HG03354 (cell line): ENCODE measurements at regions not wholly inside any gene's neighbourhood (a gene's known extent, or its start where the extent isn't known, plus 50 kb on each side); places are given as distances from the start of the nearest gene placed in this dataset.

ENCODE experiments used
- ATAC-seq: cut with Tn5 transposase; IDR thresholded peaks from one replicate; pipeline ENCODE4 v1.9.1; 2021; ENCODE audit warnings: mild to moderate bottlenecking; ENCODE audit not compliant: unreplicated experiment, poor library complexity, severe bottlenecking

DNA sequence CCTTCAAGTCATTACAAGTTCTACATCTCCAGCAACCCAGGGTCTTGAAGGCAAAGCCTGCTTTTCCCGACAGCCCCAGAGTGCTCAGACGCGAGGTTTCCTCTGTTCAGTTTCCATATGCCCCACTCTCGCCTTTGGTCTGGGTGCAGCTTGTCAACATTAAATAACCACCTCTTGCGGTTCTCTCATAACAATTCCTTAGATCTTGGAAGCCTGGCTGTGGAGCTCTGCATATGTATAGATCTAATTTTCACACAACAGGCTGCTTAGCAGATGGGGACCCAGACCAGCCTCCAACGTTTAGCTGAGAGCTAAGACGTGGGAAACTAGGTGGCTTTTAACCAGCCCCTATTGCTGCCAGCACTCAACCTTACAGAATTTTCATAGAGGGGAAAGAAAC is 295.5 kb downstream of the RPLP1 start:
- no peak for ATAC-seq

DNA sequence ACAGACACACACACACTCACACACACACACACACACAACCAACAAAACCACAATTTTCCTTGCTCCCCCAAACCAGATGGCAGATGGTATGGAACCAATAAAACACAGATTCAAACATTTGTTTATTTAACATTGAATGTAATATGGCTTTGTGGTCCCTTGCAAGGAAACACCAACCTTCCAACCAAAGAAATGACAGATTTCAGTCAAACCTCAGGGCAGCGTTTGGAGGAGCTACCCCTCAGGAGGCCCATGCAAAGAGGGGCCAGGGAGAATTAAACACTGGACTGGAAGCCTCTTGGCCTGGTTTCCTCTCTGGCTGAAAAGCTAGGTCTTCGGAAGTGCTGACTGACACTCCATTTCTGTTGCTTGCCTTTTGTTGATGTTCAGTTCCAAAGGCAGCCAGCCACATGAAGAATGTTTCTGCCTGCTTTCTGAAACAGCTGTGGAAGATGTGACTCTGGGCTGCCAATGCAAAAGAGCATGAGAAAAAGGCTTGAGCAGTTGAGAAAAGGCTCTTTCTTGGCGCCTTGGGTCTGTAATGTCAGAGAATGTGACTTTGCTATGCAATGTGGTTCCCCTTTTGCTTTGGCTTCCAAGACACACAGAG is 296.1 kb downstream of the RPLP1 start:
- no peak for ATAC-seq

DNA sequence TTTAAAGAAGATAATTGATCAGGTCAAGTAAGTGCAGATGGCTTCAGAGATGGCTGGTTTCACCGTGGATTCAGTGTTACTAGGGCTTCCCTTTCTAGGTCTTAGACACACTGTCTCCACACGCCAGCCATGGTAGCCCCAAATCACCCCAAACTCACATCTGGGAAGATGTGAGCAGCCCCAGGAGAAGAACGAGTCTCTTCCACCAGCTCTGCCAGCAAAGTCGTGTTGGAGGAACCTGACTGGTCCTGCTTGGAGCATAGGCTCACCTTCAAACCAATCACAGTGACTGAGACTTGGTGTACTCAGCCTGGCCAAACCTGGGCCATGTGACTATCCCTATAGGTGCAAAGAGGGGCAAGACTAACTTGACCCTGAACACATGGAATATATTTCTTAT is 296.7 kb downstream of the RPLP1 start:
- ATAC-seq, result no peak

DNA sequence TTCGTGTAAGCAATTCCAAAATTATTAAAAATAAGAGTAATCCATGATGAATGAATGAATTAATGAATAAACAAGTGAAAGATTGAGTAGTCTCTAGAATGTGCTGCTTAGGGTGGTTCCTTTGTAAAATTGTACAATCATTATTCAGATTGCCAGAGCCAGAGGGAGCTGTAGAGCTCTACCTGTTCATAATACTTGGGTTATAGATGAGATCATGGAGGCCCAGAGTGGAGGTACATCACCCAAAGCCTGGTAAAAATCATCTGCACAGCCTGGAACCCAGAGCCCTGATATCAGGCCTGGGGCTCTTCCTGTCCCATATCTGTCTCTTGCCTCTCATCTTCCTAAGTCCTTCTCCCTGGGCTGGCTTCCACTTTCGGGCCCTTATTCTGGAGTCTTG is 297.2 kb downstream of the RPLP1 start:
- ATAC-seq, result no peak

DNA sequence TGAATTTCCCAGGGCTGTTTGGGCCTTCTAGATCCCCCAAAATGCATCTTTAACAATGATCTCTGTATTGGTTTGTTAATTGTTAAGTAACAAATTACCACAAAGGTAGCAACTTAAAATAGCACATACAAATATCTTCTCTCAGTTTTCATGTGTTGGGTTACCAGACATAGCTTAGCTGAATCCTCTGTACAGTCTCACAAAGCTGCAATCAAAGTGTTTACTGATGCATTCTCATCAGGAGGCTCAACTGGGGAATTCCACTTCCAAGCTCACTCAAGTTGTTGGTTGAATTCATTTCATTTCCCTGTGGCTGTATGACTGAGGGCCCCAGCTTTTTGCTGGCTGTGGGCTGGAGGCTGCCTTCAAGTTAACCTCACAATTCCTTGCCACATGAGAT is 297.6 kb downstream of the RPLP1 start:
- ATAC-seq, result no peak

DNA sequence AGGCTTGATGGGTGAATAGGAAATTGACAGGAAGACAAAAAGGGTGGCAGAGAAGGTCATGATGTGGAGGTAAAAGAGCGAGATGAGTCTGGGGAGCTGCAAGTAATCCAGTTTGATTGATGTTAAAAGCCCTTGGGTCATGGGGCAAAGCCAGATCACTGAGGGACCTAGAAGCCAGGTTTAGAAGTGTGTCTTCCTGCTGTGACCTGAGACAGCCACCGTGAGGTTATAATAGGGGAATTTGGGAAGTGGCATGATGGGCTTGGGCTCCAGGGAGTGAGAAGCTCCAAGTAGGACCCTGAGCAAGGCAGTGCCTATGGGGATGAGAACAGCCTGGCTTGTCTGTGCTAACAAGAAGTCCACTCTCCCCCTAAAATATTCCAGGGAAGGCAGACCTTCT is 298.5 kb downstream of the RPLP1 start:
- no peak for ATAC-seq

DNA sequence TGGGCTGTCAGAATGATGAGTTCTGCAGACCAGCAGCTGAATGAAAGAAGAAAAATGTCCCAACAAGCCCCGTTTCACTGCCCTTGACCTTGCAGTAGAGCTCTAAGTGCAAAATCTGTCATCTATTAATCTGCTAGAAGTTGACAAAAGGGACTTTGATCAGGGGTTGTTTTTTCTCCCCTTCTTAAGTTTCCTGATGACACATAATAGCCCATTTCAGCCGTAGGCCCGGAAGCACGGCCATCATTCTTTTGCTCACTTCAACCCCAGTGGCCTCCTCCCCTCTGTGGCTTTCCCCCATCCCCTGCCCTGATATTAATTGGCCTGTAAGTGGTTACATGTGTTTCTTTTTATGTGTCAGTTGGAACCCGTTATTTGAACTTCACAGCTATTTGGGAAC is 298.9 kb downstream of the RPLP1 start:
- ATAC-seq, result no peak

DNA sequence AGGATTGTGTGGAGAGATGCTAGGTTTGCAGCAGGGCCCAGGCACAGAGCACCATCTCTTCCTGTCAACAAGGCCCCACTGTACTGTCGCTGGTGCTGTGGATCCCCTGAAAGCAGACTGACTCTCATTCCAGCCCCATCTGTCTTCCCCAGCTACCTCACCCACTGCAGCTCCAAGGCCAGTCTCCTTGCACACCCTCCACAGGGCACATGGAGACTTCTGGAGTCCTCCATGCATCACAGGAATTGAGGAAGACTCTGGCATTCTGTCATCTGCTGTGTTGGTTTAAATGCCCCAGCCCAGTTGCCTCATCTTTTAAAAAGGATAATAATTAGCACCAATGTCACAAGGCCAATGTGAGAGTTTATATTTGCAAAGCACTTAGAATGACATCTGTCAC is 301.2 kb downstream of the RPLP1 start:
- ATAC-seq, result no peak

DNA sequence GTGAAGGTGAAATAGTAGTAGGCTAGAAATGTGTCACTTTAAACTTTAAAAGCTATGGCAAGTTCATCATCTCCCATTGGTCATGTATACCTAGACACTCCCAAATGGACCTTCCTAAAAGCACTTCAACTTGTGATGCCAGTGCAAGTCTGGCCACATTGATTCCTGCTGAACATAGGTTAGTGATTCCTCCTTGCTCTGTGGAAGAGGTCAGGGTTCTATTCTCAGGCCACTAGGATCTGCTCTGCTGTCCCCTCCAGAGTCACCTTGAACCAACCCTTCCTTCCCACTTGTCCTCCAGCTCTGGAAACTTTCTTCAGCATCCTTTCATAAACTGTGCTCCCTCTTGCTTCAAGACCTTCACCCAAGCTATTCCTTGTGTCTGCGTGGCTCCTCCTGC is 301.7 kb downstream of the RPLP1 start:
- no peak for ATAC-seq

DNA sequence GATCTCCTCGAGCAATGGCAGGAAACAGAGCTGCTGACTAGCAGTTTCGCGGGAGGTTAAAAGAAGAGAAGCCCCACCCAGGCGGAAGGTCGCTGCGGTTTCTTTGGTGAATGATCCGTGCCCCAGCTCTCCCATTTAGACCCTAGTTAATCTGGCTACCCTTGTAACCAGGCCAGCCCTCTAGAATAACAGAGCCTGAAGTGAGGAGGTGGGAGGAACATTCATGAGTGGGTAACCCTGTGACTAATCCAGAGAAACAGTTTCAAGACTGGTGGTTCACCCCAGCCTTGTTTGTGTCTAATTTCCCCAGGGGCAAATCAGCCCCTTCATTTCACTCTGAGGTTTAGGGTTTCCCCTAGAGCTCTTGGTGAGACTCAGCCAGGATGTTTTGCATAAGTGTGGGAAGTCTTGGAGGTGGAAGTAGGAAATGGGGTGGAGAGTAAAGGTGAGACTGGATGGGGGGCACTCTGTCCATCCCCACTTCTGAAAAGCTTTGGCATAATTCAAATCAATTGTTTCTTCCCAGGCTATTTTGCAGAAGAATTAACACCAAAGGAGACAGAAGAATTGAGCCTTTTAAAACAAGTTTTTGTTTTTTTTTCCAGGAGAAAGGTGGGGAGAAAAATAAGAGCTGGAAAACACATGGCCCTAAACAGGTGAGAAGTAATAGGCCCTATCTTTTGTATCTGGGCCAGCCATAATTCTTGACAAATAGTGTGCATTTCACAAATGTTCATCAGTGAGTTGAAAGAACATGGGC is 303.1 kb downstream of the RPLP1 start:
- peak; percentile 88 for ATAC-seq

DNA sequence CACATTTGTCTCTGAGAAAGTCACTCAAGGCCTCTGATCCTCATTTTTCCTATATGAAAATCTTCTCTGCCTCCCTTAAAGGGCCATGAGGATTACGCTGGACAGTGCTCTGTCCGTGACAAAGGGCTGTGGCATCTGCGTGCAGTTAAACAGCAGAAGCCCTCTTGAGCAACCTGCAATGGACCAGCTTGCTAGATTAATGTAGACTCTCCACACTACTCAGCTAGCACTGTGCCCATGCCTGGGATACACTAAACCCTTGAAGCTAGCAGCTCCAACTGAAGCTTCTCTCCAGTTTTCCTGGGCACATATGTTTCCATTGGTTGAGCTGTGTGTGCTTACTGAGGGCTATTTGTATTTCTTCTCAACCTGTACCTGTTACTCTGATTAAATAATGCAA is 303.8 kb downstream of the RPLP1 start:
- no peak for ATAC-seq

DNA sequence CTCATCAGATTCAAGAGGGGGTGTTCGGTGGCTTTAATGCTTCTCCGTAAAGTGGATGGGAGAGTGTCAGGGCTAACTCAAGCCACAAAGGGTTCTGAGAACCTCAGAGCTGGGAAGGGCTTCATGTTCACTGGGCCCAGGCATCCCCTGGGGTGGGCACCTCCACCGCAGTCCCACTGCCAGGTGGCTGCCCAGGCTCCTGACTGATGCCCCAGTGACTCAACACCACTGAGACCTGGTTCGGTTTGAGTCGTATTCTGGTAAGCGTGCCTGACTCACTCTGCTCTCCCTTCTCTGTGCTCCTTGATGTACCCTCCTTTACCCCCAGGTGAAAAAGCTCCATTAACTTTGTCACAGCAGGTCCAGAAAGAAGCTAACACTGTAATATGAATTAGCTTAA is 304.6 kb downstream of the RPLP1 start:
- ATAC-seq, result no peak

DNA sequence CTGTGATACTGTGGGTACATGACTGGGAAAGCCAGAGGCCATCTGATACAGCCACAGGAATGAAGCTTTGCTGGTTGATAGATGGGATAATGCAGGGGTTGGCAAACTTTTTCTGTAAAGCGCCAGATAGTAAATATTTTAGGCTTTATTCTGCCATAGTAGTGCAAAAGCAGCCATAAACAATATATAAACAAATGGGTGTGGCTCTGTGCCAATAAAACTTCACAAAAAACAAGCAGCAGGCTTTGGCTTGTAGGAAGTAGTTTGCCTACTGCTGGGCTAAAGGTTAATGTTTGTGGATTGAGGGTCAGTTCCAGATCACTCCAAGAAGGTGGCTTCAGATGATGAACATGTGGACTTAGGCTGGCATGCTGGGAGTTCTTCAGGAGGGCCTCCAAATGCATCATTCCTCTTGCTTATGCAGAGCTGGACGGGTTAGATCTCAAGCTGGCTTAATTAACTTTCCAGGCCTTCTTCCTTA is 305.7 kb downstream of the RPLP1 start:
- no peak for ATAC-seq

DNA sequence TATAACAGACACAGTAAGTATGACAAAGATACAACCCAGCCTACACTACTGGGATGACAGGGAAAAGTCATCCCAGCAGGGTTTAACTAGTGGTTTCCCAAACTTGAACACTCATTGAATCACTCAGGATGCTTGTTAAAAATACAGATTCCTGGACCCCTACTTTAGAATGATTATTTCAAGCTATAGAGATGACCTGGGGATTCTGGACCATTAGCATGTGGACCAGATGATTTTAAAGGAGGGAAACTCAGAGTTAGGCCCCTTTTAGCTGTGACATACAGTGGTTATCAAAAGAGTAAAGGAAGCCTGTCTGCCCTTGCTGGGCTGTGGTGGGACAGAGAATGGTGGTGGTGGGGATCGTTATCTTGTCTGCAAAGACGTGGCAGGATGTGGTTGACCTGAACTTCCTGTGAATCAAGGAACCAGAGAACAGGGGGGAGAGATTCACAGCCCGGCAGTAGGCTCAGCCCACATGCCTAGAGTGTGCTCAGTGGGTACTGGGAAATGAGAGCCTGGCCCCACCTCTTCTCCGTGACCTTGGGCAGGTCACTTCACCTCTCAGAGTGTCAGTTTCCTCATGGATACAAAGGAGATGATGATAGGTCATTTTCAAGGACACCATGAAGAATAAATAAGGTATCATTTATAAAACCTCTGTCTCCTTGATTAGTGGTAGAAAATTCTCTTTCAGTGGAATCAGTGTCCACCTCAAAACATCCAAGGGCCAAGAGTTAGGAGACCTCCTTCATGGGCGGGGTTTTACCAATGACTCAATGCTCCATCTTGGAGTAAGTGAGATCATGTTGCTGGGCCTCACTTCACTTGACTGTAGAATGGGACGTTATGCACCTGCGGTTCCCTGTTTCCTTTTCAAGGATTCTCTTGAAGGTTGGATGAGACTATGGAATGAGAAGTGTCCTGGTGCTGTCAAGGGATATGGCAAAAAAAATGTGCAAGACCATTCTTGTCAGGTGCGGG is 306.5 kb downstream of the RPLP1 start:
- peak; percentile 50 for ATAC-seq

DNA sequence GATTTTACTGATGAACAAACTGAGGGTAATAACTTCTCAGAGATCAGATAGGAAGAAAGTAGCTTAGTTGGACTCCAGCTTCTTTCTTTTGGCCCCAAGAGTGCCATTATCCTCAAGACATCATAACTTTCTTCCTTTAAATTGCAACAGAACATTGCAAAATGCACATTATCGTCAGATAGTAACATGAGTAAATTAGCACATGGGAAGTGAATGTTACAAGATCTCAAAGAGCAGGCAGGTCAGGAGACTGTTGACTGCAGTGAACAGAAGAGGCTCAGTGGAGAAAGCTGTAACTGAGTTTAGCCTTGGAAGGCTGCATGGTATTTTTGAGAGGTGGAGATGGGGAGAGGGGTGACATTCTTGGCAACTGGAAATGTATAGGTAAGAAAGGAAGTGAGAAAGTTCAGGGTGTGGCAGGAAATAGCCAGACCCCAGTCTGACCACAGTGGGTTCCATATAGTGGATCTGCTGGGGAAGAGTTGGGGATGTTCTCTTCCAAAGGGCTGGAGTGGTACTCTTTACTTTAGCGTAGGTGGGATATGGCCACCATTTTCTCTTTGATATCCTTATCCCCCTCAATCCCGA is 307.7 kb downstream of the RPLP1 start:
- ATAC-seq, result no peak

DNA sequence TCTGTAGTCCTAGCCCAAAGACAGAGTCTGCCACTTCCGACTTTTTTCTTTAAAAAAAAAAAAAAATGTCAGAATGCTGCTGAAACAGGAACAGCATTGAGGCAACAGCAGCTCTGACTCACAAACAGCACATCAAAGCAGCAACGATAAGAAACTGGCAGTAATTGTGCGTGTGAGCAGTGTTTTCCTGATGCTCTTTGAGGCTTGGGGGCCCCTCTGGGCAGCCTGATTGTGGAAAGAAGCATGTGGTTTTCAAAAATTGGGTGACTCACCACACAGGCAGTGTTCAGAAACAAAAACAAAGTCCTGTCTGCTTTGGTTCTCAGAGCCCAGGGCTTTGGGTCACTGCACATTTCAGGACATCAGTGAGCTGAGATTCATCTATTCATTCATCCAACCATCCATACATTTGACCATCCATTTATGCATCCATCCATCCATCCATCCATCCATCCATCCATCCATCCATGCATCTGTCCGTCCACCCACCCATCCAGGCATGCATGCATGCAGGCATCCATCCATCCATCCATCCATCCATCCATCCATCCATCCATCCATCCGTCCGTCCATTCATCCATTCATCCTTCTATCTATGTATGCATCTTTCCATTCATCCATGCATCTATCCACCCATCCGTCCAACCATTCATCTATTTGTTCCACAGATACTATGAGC is 308.4 kb downstream of the RPLP1 start:
- peak; percentile 58 for ATAC-seq

DNA sequence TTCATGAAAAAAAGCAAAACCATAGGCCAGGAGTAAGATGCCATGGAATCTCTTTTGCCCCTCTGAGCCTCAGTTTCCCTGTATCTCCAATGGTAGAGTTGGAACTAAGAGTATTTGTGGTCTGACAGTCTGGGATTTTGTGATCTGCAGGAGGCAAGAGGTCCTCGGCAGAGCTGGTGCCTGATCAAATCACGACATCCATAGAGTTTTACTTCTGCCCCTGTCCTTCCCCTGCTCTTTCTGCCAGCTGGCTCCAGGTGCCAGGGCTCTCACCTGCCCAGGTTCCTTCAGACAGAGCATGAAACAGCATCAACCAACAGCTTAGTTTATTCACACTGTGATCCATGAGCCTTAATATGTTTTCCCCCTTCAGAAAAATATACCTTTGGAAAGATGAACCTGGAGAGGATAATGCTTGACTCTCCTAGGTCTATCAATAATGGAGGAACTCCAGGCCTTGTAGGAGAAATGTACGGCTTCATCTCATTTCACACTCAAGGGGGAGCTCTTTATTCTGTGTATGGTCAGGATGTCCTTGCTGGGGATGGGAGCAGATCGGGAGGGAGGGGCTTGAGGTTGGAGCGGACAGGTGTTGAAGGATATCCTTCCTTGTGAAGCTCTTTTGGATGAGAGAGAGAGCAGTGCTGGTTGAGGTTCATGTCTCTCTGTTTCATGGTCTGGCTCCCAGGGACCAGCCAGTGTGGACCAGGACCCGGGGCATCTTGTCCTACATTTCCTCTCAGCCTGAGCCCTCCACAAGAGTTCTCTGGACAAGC is 309.9 kb downstream of the RPLP1 start:
- no peak for ATAC-seq

DNA sequence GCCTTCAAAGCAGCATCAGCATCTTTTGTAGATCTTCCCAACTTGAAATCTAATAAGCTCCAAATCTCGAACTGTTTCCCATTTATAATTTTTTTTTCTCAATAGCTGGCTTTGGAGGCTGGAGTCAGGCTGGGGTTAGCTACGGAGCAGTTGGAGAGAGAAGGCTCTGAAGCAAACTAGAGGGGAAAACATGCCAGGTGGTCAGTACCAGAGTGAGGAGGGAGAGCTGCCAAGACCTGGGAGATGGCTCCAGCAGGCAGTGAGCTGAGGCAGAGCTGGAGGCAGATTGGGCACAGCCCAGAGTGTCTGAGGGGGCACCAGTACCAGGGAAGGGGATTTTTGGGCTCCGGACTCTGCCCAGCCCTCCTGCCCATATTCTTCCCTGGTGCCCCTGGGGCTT is 311.2 kb downstream of the RPLP1 start:
- no peak for ATAC-seq

DNA sequence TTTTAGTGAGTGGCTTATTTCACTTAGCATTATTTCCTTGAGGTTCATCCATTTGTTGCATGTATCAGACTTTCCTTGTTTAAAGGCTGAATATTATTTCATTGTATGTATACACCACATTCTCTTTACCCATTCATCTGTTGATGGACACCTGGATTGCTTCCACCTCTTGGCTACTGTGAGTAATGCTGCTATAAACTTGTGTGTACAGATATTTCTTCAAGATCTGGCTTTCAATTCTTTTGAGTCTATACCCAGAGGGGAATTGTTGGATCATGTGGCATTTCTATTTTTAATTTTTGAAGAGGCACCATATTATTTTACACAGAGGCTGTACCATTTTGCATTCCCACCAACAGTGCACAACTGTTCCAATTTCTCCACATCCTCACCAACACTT is 313.5 kb downstream of the RPLP1 start:
- no peak for ATAC-seq
